ENCODE measurements at regions not wholly inside any gene's neighbourhood (a gene's known extent, or its start where the extent isn't known, plus 50 kb on each side); places are given as distances from the start of the nearest gene placed in this dataset.

GRCh38 chr5:2488593-2488992 lies 262.9 kb downstream of the IRX2 start:
- no peaks in the 10 kb centered on the region for H3K27me3 Mint-ChIP-seq (ENCODE audit: insufficient read depth, unreplicated experiment)
- CTCF ChIA-PET: no interaction called here

DNA sequence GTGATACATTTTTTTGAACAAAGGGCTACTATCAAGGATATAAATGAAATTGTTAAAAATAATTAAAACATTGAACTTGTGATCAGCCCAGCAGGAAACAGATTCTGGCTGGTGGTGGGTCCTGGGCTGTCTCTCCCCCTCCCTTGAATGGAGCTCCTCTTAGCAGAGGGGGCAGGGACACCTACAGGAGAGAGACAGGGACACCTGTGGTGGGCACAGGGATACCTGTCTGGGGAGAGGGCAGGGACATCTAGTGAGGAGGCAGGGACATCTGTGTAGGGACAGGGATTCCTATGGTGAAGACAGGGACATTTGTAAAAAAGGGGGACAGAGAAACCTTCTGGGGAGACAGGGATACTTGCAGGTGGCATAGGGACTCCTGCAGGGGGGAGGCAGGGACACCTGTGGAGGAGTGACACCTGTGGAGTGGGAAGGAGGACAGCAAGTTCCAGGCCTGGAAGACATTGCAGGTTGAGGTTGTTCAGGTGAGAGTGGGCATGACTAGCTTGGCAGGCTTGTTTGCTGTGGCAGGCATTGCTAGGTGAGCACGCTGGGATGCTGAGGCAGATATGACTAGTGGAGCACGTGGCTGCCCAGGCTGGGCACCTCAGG lies 264.2 kb downstream of the IRX2 start:
- POLR2A ChIA-PET: no interaction called here
- H3K9me3 Mint-ChIP-seq (ENCODE audit: unreplicated experiment): peaks cover 6% of the 10 kb centered on the region
- CTCF ChIA-PET: no interaction called here
- H3K4me3 Mint-ChIP-seq (ENCODE audit: unreplicated experiment): no peak overlapping the region
- H3K27ac Mint-ChIP-seq (ENCODE audit: low read depth, unreplicated experiment): no peak overlapping the region
- no peaks in the 10 kb centered on the region for H3K27me3 Mint-ChIP-seq (ENCODE audit: insufficient read depth, unreplicated experiment)
- TF ChIP-seq, protein P1, sequence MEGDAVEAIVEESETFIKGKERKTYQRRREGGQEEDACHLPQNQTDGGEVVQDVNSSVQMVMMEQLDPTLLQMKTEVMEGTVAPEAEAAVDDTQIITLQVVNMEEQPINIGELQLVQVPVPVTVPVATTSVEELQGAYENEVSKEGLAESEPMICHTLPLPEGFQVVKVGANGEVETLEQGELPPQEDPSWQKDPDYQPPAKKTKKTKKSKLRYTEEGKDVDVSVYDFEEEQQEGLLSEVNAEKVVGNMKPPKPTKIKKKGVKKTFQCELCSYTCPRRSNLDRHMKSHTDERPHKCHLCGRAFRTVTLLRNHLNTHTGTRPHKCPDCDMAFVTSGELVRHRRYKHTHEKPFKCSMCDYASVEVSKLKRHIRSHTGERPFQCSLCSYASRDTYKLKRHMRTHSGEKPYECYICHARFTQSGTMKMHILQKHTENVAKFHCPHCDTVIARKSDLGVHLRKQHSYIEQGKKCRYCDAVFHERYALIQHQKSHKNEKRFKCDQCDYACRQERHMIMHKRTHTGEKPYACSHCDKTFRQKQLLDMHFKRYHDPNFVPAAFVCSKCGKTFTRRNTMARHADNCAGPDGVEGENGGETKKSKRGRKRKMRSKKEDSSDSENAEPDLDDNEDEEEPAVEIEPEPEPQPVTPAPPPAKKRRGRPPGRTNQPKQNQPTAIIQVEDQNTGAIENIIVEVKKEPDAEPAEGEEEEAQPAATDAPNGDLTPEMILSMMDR (IDR thresholded peaks at IDR 0.05; ENCODE audit: unreplicated experiment): no peak
- H3K36me3 Mint-ChIP-seq (ENCODE audit: insufficient read depth, unreplicated experiment): no peaks in the 10 kb centered on the region
- H3K4me1 Mint-ChIP-seq (ENCODE audit: insufficient read depth, unreplicated experiment): no peaks in the 10 kb centered on the region
- BruUV-seq (replicated peaks): no TSS peak
- DNase-seq (ENCODE audit: unreplicated experiment): no peak
- intact Hi-C loops (cut with micrococcal nuclease): no loop called here

More at GRCh38 chr5:2488593-2488992, 262.9 kb downstream of the IRX2 start:
- H3K27ac Mint-ChIP-seq (ENCODE audit: low read depth, unreplicated experiment): no peak overlapping the region
- BruUV-seq (replicated peaks): no TSS peak
- H3K4me1 Mint-ChIP-seq (ENCODE audit: insufficient read depth, unreplicated experiment): no peaks in the 10 kb centered on the region
- DNase-seq (ENCODE audit: unreplicated experiment): no peak
- no peaks in the 10 kb centered on the region for H3K36me3 Mint-ChIP-seq (ENCODE audit: insufficient read depth, unreplicated experiment)
- POLR2A ChIA-PET: no interaction called here
- TF ChIP-seq, protein P1 (IDR thresholded peaks at IDR 0.05; ENCODE audit: unreplicated experiment): no peak
- no peaks in the 10 kb centered on the region for H3K9me3 Mint-ChIP-seq (ENCODE audit: unreplicated experiment)
- intact Hi-C loops (cut with micrococcal nuclease): no loop called here
- no peak overlapping the region for H3K4me3 Mint-ChIP-seq (ENCODE audit: unreplicated experiment)

DNA sequence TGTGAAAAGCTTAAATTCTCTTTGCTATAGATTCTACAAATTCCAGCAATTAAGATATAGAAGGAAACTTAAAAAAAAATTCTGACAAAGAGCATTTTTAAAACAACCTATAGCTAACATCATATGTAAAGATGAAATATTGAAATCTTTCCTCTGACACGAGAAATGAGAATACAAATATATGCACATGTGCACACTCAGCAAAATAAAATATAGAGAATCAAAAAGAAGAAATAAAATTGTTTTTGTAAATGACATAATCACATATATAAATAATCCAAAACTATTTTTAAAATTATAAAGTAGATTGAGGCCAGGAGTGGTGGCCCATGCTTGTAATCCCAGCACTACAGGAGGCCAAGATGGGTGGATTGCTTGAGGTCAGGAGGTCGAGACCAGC lies 265.1 kb downstream of the IRX2 start:
- Mint-ChIP-seq H3K4me3 (ENCODE audit: unreplicated experiment) (no peak overlapping the region), H3K4me1 (ENCODE audit: insufficient read depth, unreplicated experiment) (no peaks in the 10 kb centered on the region), H3K36me3 (ENCODE audit: insufficient read depth, unreplicated experiment) (no peaks in the 10 kb centered on the region), H3K27ac (ENCODE audit: low read depth, unreplicated experiment) (no peak overlapping the region), H3K27me3 (ENCODE audit: insufficient read depth, unreplicated experiment) (no peaks in the 10 kb centered on the region), H3K9me3 (ENCODE audit: unreplicated experiment) (peaks cover 12% of the 10 kb centered on the region)
- CTCF ChIA-PET: no interaction called here
- BruUV-seq (replicated peaks): no TSS peak
- DNase-seq (ENCODE audit: unreplicated experiment): no peak
- intact Hi-C loops (cut with micrococcal nuclease): no loop called here
- TF ChIP-seq, protein P1 (IDR thresholded peaks at IDR 0.05; ENCODE audit: unreplicated experiment): no peak
- POLR2A ChIA-PET: interaction anchor here (0.7 kb wide), 1 partner anchor 151 kb away, joined by 3 read pairs; no protein-coding TSS in a partner anchor

DNA sequence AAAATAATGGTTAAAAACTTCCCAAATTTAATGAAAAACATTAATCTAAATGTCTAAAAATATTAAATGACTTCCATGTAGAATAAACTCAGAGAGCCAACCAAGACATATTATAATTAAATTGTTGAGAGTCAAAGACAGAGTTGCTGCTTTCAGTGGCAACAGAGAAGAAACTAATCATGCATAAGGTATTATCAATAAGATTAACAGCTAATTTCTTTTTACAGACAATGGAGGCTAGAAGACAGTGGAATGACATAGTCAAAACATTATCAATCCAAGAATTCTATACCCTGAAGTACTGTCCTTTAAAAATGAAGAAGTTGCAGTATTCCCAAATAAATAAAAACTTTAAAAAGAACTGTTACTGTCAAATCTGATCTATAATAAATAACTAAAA lies 268.7 kb downstream of the IRX2 start:
- ChIA-PET POLR2A (no interaction called here), CTCF (no interaction called here)
- no peak for DNase-seq (ENCODE audit: unreplicated experiment)
- TF ChIP-seq, protein P1 (IDR thresholded peaks at IDR 0.05; ENCODE audit: unreplicated experiment): no peak
- Mint-ChIP-seq H3K27ac (ENCODE audit: low read depth, unreplicated experiment) (no peak overlapping the region), H3K4me3 (ENCODE audit: unreplicated experiment) (no peak overlapping the region), H3K9me3 (ENCODE audit: unreplicated experiment) (peaks cover 26% of the 10 kb centered on the region), H3K27me3 (ENCODE audit: insufficient read depth, unreplicated experiment) (no peaks in the 10 kb centered on the region), H3K4me1 (ENCODE audit: insufficient read depth, unreplicated experiment) (no peaks in the 10 kb centered on the region), H3K36me3 (ENCODE audit: insufficient read depth, unreplicated experiment) (no peaks in the 10 kb centered on the region)
- BruUV-seq (replicated peaks): no TSS peak
- intact Hi-C loops (cut with micrococcal nuclease): no loop called here

Measured in MCF 10A (cell line).